ENCODE measurements at regions not wholly inside any gene's neighbourhood (a gene's known extent, or its start where the extent isn't known, plus 50 kb on each side); places are given as distances from the start of the nearest gene placed in this dataset.

- DNase-seq (ENCODE audit: low spot score): no peak
Measured at GRCh38 chr4:160835789-160836188, 1328.0 kb downstream of the FSTL5 start.

GRCh38 chr4:160836431-160836830 lies 1327.4 kb downstream of the FSTL5 start:
- no peak for DNase-seq (ENCODE audit: low spot score)

GRCh38 chr4:160846121-160846520 lies 1317.7 kb downstream of the FSTL5 start:
- no peak for DNase-seq (ENCODE audit: low spot score)

- no peak for DNase-seq (ENCODE audit: low spot score)
Measured at GRCh38 chr4:160847228-160847627, 1316.6 kb downstream of the FSTL5 start.

GRCh38 chr4:160848489-160848888 lies 1315.3 kb downstream of the FSTL5 start:
- DNase-seq (ENCODE audit: low spot score): no peak

- no peak for DNase-seq (ENCODE audit: low spot score)
Measured at GRCh38 chr4:160848901-160849760, 1314.7 kb downstream of the FSTL5 start.

- no peak for DNase-seq (ENCODE audit: low spot score)
Measured at GRCh38 chr4:160864253-160864652, 1299.5 kb downstream of the FSTL5 start.

- DNase-seq (ENCODE audit: low spot score): no peak
Measured at GRCh38 chr4:160869899-160870298, 1293.9 kb downstream of the FSTL5 start.

- no peak for DNase-seq (ENCODE audit: low spot score)
Measured at GRCh38 chr4:160872491-160872890, 1291.3 kb downstream of the FSTL5 start.

GRCh38 chr4:160877087-160877790 lies 1286.6 kb downstream of the FSTL5 start:
- DNase-seq (ENCODE audit: low spot score): no peak

- no peak for DNase-seq (ENCODE audit: low spot score)
Measured at GRCh38 chr4:160880180-160880579, 1283.6 kb downstream of the FSTL5 start.

GRCh38 chr4:160887668-160888067 lies 1276.1 kb downstream of the FSTL5 start:
- DNase-seq (ENCODE audit: low spot score): no peak

GRCh38 chr4:160894128-160894527 lies 1269.7 kb downstream of the FSTL5 start:
- DNase-seq (ENCODE audit: low spot score): no peak

- no peak for DNase-seq (ENCODE audit: low spot score)
Measured at GRCh38 chr4:160894809-160895208, 1269.0 kb downstream of the FSTL5 start.

- no peak for DNase-seq (ENCODE audit: low spot score)
Measured at GRCh38 chr4:160927311-160927710, 1236.5 kb downstream of the FSTL5 start.

GRCh38 chr4:160928482-160928881 lies 1235.3 kb downstream of the FSTL5 start:
- no peak for DNase-seq (ENCODE audit: low spot score)

- no peak for DNase-seq (ENCODE audit: low spot score)
Measured at GRCh38 chr4:160947653-160948052, 1216.1 kb downstream of the FSTL5 start.

GRCh38 chr4:160956875-160957274 lies 1206.9 kb downstream of the FSTL5 start:
- no peak for DNase-seq (ENCODE audit: low spot score)

- DNase-seq (ENCODE audit: low spot score): no peak
Measured at GRCh38 chr4:160969925-160970324, 1193.9 kb downstream of the FSTL5 start.

- DNase-seq (ENCODE audit: low spot score): no peak
Measured at GRCh38 chr4:160980091-160980490, 1183.7 kb downstream of the FSTL5 start.

- DNase-seq (ENCODE audit: low spot score): no peak
Measured at GRCh38 chr4:160981083-160981482, 1182.7 kb downstream of the FSTL5 start.

- DNase-seq (ENCODE audit: low spot score): no peak
Measured at GRCh38 chr4:160983035-160983434, 1180.8 kb downstream of the FSTL5 start.

- DNase-seq (ENCODE audit: low spot score): no peak
Measured at GRCh38 chr4:161002386-161002785, 1161.4 kb downstream of the FSTL5 start.

All from CD4-positive, alpha-beta T cell treated with Interleukin-6 at 100 ng/mL for 8 hours (primary cell).